HepG2 (cell line): ENCODE measurements at regions not wholly inside any gene's neighbourhood (a gene's known extent, or its start where the extent isn't known, plus 50 kb on each side); places are given as distances from the start of the nearest gene placed in this dataset.

Experiments used
- ATAC-seq: fragments of 200-7000 bp; cut with Tn5 transposase; 3 replicates; pipeline ENCODE4 v1.9.1; 2020; ENCODE audit warnings: mild to moderate bottlenecking, moderate library complexity
- BruUV-seq: library from RNA; stranded (reverse); fragments of 400-500 nt; replicated peaks from 2 replicates; lab custom pipeline; 2021; lab: Mats Ljungman, UMichigan
- CTCF ChIA-PET: fragments of 300-600 bp; formaldehyde crosslinking; extraction: SDS; loops from one replicate; lab custom pipeline; 2021; ENCODE audit warnings: low total read pairs, inconsistent platforms, low intra/inter-chr PET ratio; lab: Yijun Ruan, JAX
- POLR2A ChIA-PET: fragments of 350-600 bp; sonication (Branson Sonifier 250); formaldehyde crosslinking; loops from one replicate; lab custom pipeline; 2020; ENCODE audit warnings: antibody characterized with exemption, inconsistent platforms; lab: Yijun Ruan, JAX
- DNase-seq: peaks from one replicate; pipeline ENCODE4 v3.0.0-alpha.2; 2015; ENCODE audit warnings: low spot score
- FAIRE-seq: peaks from 3 replicates; lab custom pipeline; 2011; peaks lifted over from hg19 to GRCh38; lab: Jason Lieb, UNC
- H2AFZ ChIP-seq: one replicate; pipeline ENCODE4 v1.6.1; 2011; ENCODE audit warnings: low read length, inconsistent platforms
- H3K27ac ChIP-seq: fragments of 300-600 bp; 3 replicates; pipeline ENCODE4 v1.8.0; 2011; ENCODE audit warnings: mixed run types, mild to moderate bottlenecking, mixed read lengths, low read length, inconsistent platforms; ENCODE audit not compliant: insufficient read depth; ENCODE audit errors: extremely low read length
- H3K27me3 ChIP-seq, 2 experiments: fragments of 200-600 bp in 1 of 2; 2 replicates in 1 of 2; 3 replicates in 1 of 2; pipeline versions ENCODE4 v1.6.0 to v1.8.0; 2011; ENCODE audit warnings: low read length in 2 of 2, mild to moderate bottlenecking in 2 of 2, moderate library complexity in 2 of 2, inconsistent platforms in 1 of 2; ENCODE audit not compliant: insufficient read depth in 2 of 2, control insufficient read depth in 1 of 2
- H3K36me3 ChIP-seq, 2 experiments: fragments of 200-600 bp in 1 of 2; replicated peaks in 1 of 2; 2 replicates in 1 of 2; 3 replicates in 1 of 2; pipeline versions ENCODE4 v1.5.1 to v1.8.0; 2011; ENCODE audit warnings: low read length in 2 of 2, inconsistent platforms in 1 of 2; ENCODE audit not compliant: insufficient read depth in 2 of 2, control insufficient read depth in 1 of 2
- H3K4me1 ChIP-seq: 2 replicates; pipeline ENCODE4 v1.5.1; 2012; ENCODE audit warnings: low read length, inconsistent platforms; ENCODE audit not compliant: insufficient read depth
- H3K4me2 ChIP-seq: 2 replicates; pipeline ENCODE4 v1.6.0; 2011; ENCODE audit warnings: low read depth, low read length, inconsistent platforms
- H3K4me3 ChIP-seq, 3 experiments: fragments of 200-600 bp in 1 of 3; sonication (generic), shearing (Covaris generic) in 1 of 3; replicated peaks in 1 of 3; 2 replicates each; pipeline ENCODE4 v1.5.1; 2011 to 2016; ENCODE audit warnings: low read length in 3 of 3, inconsistent platforms in 2 of 3, low read depth in 2 of 3, mild to moderate bottlenecking in 2 of 3, control low read depth in 1 of 3, mixed read lengths in 1 of 3; ENCODE audit not compliant: insufficient read depth in 1 of 3
- H3K79me2 ChIP-seq: one replicate; pipeline ENCODE4 v1.6.1; 2011; ENCODE audit warnings: low read length, inconsistent platforms; ENCODE audit not compliant: insufficient read depth
- H3K9ac ChIP-seq: 2 replicates; pipeline ENCODE4 v1.6.0; 2011; ENCODE audit warnings: mild to moderate bottlenecking, low read depth, low read length, inconsistent platforms; ENCODE audit not compliant: insufficient read depth
- H3K9me3 ChIP-seq: 2 replicates; pipeline ENCODE4 v1.5.1; 2012; ENCODE audit warnings: mild to moderate bottlenecking, low read length
- H4K20me1 ChIP-seq: 2 replicates; pipeline ENCODE4 v1.6.0; 2011; ENCODE audit warnings: inconsistent platforms, mild to moderate bottlenecking, low read length, moderate library complexity; ENCODE audit not compliant: insufficient read depth
- AHR ChIP-seq: IDR thresholded peaks from 2 replicates; pipeline ENCODE4 v1.6.1; 2018; ENCODE audit warnings: missing genetic modification reagents, missing compliant biosample characterization
- ELF3 ChIP-seq: IDR thresholded peaks from 2 replicates; pipeline ENCODE4 v1.6.1; 2016; ENCODE audit warnings: missing genetic modification reagents, missing compliant biosample characterization
- EZH2 ChIP-seq: conservative IDR thresholded peaks from 2 replicates; pipeline ENCODE4 v1.6.1; 2012; ENCODE audit warnings: mild to moderate bottlenecking, low read depth, low read length, moderate library complexity
- NR0B2 ChIP-seq: sonication (generic); formaldehyde crosslinking; IDR thresholded peaks from 2 replicates; pipeline ENCODE4 v1.4.0; 2020; ENCODE audit warnings: mild to moderate bottlenecking, missing genetic modification reagents
- PHF21A ChIP-seq: sonication (generic); formaldehyde crosslinking; IDR thresholded peaks from 2 replicates; pipeline ENCODE4 v1.5.0; 2020; ENCODE audit warnings: mild to moderate bottlenecking, missing genetic modification reagents
- TFDP2 ChIP-seq: sonication (generic); formaldehyde crosslinking; IDR thresholded peaks from 2 replicates; pipeline ENCODE4 v1.4.0; 2020; ENCODE audit warnings: missing genetic modification reagents
- ZFP91 ChIP-seq: sonication (generic); formaldehyde crosslinking; IDR thresholded peaks from 2 replicates; pipeline ENCODE4 v1.9.0; 2022; ENCODE audit warnings: missing genetic modification reagents, mild to moderate bottlenecking, borderline replicate concordance
- ZNF10 ChIP-seq: sonication (generic); formaldehyde crosslinking; IDR thresholded peaks from 2 replicates; pipeline ENCODE4 v1.4.0; 2020; ENCODE audit warnings: mild to moderate bottlenecking, low read depth, missing genetic modification reagents, borderline replicate concordance
- ZNF256 ChIP-seq: sonication (generic); formaldehyde crosslinking; conservative IDR thresholded peaks from 2 replicates; pipeline ENCODE4 v1.4.0; 2020; ENCODE audit warnings: missing genetic modification reagents
- ZNF549 ChIP-seq: sonication (generic); formaldehyde crosslinking; IDR thresholded peaks from 2 replicates; pipeline ENCODE4 v1.5.0; 2020; ENCODE audit warnings: missing genetic modification reagents
- ZNF597 ChIP-seq: sonication (generic); formaldehyde crosslinking; IDR thresholded peaks from 2 replicates; pipeline ENCODE4 v1.5.0; 2020; ENCODE audit warnings: missing genetic modification reagents
- ZNF747 ChIP-seq: sonication (generic); formaldehyde crosslinking; IDR thresholded peaks from 2 replicates; pipeline ENCODE4 v1.8.1; 2023; ENCODE audit warnings: missing genetic modification reagents, mild to moderate bottlenecking, borderline replicate concordance
- WGBS: methylation state at CpG from one replicate; pipeline ENCODE4 v1.1.6; 2017; ENCODE audit warnings: low lambda C conversion rate; 5-methylcytosine and 5-hydroxymethylcytosine counted together
- in situ Hi-C: cut with HindIII; loops from 2 replicates; pipeline ENCODE4 v1.10.0; 2017; ENCODE audit warnings: low pct_unique_long_range_greater_than_20kb; ENCODE audit not compliant: extremely low pct_ligation_motif_present
- intact Hi-C: fragments of 100-400 bp; cut with micrococcal nuclease; formaldehyde crosslinking; loops from one replicate; pipeline ENCODE4 v1.10.0; 2022; ENCODE audit not compliant: unreplicated experiment
- TF ChIP-seq, protein P1 (sequence below): sonication (generic); formaldehyde crosslinking; IDR thresholded peaks from 2 replicates; pipeline ENCODE4 v1.4.0; 2020; ENCODE audit warnings: missing genetic modification reagents
- TF ChIP-seq, protein P2 (sequence below): sonication (generic); formaldehyde crosslinking; IDR thresholded peaks from 2 replicates; pipeline ENCODE4 v1.8.1; 2023; ENCODE audit warnings: missing genetic modification reagents, mild to moderate bottlenecking, borderline replicate concordance

DNA sequence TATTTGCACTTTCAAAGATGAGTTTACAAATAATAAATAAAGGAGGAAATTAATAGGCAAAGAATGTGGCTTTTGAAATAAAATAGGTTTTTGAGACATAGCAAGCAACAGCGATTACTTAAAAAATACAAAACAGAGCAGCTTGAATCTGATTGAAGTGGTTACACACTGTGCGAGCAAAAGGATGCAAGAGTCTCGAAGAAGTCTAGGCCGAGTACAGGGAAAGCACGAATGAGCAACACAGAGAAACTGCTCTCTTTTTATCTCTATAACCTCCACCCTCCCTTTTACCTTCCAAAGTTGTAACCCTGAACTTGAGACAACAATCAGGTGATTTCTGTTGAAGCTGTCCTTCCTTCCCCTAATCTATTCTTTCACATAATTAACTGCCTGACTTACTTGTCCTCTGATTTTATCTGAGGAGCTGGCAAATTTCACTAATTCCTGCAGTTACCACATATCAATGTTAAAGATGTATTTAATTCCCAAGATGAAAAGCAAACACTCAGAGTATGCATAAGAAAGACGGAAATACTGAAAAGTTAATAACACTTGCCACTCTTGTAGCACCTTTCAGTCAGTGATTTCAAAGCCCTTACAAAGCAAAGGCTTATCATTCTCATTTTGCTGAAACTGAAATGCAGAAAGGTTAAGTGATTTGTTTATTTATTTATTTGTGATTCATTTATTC lies 1030.1 kb downstream of the ADGRL2 start:
- WGBS: 11% methylated on average over 6 of the region's 6 CpGs
- POLR2A ChIA-PET: no interaction called here
- BruUV-seq: no TSS peak

More for the DNA sequence above, 1030.1 kb downstream of the ADGRL2 start:
- Histone ChIP-seq H3K4me1 (no peaks in the 10 kb centered on the region), H3K27ac (no peak overlapping the region), H4K20me1 (no peaks in the 10 kb centered on the region), H3K9ac (no peak overlapping the region), H3K9me3 (peaks cover 53% of the 10 kb centered on the region), H3K4me3 (no peak overlapping the region), H3K36me3 (no peaks in the 10 kb centered on the region), H2AFZ (no peak overlapping the region), H3K79me2 (no peaks in the 10 kb centered on the region), H3K4me2 (no peak overlapping the region), H3K27me3 (no peaks in the 10 kb centered on the region)
- intact Hi-C loops (no loop called here), in situ Hi-C loops (no loop called here)
- ATAC-seq: no peak
- TF ChIP-seq ZNF597 (CRISPR knock-in tag) (no peak), ELF3 (CRISPR knock-in tag) (no peak), ZFP91 (no peak), EZH2 (no peak), NR0B2 (CRISPR knock-in tag) (no peak), ZNF747 (no peak), ZNF10 (CRISPR knock-in tag) (no peak), ZNF256 (CRISPR knock-in tag) (no peak), ZNF549 (no peak), TFDP2 (no peak), PHF21A (CRISPR knock-in tag) (no peak), AHR (no peak)
- TF ChIP-seq, protein P1, sequence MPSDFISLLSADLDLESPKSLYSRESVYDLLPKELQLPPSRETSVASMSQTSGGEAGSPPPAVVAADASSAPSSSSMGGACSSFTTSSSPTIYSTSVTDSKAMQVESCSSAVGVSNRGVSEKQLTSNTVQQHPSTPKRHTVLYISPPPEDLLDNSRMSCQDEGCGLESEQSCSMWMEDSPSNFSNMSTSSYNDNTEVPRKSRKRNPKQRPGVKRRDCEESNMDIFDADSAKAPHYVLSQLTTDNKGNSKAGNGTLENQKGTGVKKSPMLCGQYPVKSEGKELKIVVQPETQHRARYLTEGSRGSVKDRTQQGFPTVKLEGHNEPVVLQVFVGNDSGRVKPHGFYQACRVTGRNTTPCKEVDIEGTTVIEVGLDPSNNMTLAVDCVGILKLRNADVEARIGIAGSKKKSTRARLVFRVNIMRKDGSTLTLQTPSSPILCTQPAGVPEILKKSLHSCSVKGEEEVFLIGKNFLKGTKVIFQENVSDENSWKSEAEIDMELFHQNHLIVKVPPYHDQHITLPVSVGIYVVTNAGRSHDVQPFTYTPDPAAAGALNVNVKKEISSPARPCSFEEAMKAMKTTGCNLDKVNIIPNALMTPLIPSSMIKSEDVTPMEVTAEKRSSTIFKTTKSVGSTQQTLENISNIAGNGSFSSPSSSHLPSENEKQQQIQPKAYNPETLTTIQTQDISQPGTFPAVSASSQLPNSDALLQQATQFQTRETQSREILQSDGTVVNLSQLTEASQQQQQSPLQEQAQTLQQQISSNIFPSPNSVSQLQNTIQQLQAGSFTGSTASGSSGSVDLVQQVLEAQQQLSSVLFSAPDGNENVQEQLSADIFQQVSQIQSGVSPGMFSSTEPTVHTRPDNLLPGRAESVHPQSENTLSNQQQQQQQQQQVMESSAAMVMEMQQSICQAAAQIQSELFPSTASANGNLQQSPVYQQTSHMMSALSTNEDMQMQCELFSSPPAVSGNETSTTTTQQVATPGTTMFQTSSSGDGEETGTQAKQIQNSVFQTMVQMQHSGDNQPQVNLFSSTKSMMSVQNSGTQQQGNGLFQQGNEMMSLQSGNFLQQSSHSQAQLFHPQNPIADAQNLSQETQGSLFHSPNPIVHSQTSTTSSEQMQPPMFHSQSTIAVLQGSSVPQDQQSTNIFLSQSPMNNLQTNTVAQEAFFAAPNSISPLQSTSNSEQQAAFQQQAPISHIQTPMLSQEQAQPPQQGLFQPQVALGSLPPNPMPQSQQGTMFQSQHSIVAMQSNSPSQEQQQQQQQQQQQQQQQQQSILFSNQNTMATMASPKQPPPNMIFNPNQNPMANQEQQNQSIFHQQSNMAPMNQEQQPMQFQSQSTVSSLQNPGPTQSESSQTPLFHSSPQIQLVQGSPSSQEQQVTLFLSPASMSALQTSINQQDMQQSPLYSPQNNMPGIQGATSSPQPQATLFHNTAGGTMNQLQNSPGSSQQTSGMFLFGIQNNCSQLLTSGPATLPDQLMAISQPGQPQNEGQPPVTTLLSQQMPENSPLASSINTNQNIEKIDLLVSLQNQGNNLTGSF (CRISPR knock-in tag): no peak
- TF ChIP-seq, protein P2, sequence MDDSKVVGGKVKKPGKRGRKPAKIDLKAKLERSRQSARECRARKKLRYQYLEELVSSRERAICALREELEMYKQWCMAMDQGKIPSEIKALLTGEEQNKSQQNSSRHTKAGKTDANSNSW (CRISPR knock-in tag): no peak
- no peak for FAIRE-seq
- CTCF ChIA-PET: no interaction called here
- no peak for DNase-seq
